Nephron (organoid): ENCODE measurements at regions not wholly inside any gene's neighbourhood (a gene's known extent, or its start where the extent isn't known, plus 50 kb on each side); places are given as distances from the start of the nearest gene placed in this dataset.

Source experiments
- H3K27ac Mint-ChIP-seq, 3 experiments: 2 replicates each; pipeline ENCODE4 v1.8.0; 2020; ENCODE audit warnings: mixed read lengths in 3 of 3, mild to moderate bottlenecking in 2 of 3, moderate library complexity in 1 of 3
- H3K27me3 Mint-ChIP-seq: 2 replicates; pipeline ENCODE4 v1.8.0; 2021; ENCODE audit warnings: low read depth, mild to moderate bottlenecking, moderate library complexity, mixed read lengths
- H3K36me3 Mint-ChIP-seq: 2 replicates; pipeline ENCODE4 v1.8.0; 2020; ENCODE audit warnings: low read depth, mixed read lengths
- H3K4me1 Mint-ChIP-seq: 2 replicates; pipeline ENCODE4 v1.8.0; 2020; ENCODE audit warnings: mixed read lengths
- H3K4me3 Mint-ChIP-seq, 3 experiments: 2 replicates each; pipeline ENCODE4 v1.8.0; 2020; ENCODE audit warnings: mild to moderate bottlenecking in 3 of 3, mixed read lengths in 3 of 3, moderate library complexity in 2 of 3
- H3K9me3 Mint-ChIP-seq: 2 replicates; pipeline ENCODE4 v1.8.0; 2020; ENCODE audit warnings: mixed read lengths
- CTCF ChIP-seq, 3 experiments: fragments of 200-600 bp; sonication (generic); IDR thresholded peaks; one replicate each; pipeline ENCODE4 v1.5.0; 2021; ENCODE audit warnings: antibody characterized with exemption in 3 of 3; ENCODE audit not compliant: unreplicated experiment in 3 of 3

DNA sequence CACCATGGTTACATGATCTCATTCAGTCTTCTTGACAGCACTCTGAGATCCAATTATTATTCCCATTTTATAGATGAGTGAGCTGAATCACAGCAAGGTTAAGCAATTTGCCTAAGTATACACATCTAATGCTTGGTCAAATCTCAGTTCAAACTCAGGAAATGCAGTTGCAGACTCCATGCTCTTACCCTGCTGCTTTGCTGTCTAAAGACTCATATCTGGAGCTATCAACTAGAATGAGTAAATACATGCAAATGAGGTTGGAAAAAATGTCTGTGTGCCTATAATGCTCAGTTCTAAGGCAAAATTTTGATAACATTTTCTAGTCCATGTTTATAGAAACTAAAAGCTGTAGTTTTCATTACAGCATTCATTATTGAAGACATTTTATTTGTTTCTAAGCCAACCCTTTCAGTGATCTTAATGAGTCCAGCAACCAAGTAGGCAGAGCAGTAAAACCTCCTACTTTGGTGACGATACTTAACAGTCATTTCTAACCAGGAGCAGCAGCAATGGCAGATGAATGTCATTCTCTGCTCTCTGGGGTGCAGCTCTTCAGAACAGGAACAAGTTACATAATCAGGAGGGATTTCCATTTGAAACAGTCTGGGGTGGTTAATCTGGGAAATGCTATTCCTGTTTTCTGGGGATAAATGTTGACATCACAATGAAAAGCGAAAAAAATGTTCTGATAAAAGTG lies 396.8 kb upstream of the UBE2E3 start:
- no peak for TF ChIP-seq CTCF (IDR thresholded peaks at IDR 0.05; ENCODE audit: unreplicated experiment in 3 of 3)
- H3K27ac Mint-ChIP-seq, result no peak overlapping the region
- peaks cover 10% of the 10 kb centered on the region for H3K9me3 Mint-ChIP-seq
- H3K36me3 Mint-ChIP-seq, result no peaks in the 10 kb centered on the region
- H3K4me1 Mint-ChIP-seq, result no peaks in the 10 kb centered on the region
- peaks cover 5% of the 10 kb centered on the region for H3K27me3 Mint-ChIP-seq
- H3K4me3 Mint-ChIP-seq, result no peak overlapping the region

GRCh38 chr2:180579388-180579787 lies 401.0 kb upstream of the UBE2E3 start:
- Mint-ChIP-seq H3K4me3 (no peak overlapping the region), H3K27ac (no peak overlapping the region), H3K4me1 (no peaks in the 10 kb centered on the region), H3K27me3 (no peaks in the 10 kb centered on the region), H3K9me3 (peaks cover 2% of the 10 kb centered on the region), H3K36me3 (no peaks in the 10 kb centered on the region)
- TF ChIP-seq CTCF (IDR thresholded peaks at IDR 0.05; ENCODE audit: unreplicated experiment in 3 of 3), result no peak

DNA sequence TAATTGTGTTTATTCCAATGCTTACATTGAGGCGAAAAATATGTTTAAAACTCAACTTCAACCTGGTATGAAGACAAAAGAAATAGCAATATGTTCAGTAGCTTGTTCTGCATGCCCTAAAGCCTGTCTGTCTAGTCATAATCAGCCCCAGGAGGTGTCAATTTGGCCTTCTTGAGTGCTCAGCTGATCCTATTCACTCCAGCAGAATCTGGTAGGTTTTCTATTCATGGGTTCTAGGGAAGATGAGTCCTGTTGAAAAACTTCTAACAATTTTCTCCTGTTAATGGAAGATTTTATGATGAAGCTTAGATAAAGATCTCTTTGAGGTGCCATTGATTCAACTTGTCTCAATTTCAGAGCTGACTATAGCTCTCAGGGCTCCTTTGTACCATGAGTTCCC lies 402.0 kb upstream of the UBE2E3 start:
- no peaks in the 10 kb centered on the region for H3K9me3 Mint-ChIP-seq
- H3K27ac Mint-ChIP-seq, result no peak overlapping the region
- H3K4me1 Mint-ChIP-seq, result no peaks in the 10 kb centered on the region
- no peaks in the 10 kb centered on the region for H3K36me3 Mint-ChIP-seq
- H3K4me3 Mint-ChIP-seq, result no peak overlapping the region
- TF ChIP-seq CTCF (IDR thresholded peaks at IDR 0.05; ENCODE audit: unreplicated experiment in 3 of 3), result no peak
- no peaks in the 10 kb centered on the region for H3K27me3 Mint-ChIP-seq

DNA sequence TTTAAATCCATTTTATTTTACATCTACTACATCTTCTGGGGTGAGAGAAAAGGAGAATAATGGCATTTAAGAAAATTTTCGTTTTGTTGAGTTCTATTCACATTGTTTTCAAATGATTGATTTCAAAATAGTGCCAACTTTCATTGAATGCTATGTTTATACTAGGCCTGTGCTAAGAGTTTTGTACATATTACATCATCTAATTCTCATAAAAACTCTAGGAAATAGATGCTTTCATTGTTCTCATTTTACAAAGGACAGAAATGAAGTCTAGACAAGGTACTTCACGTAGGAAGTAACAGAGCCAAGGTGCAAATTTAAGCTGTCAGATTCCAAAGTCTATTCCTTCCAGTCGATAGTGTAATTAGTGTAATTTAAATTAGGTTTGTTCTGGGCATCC lies 402.8 kb upstream of the UBE2E3 start:
- Mint-ChIP-seq H3K27me3 (no peaks in the 10 kb centered on the region), H3K36me3 (no peaks in the 10 kb centered on the region), H3K4me3 (no peak overlapping the region), H3K27ac (no peak overlapping the region), H3K4me1 (no peaks in the 10 kb centered on the region), H3K9me3 (no peaks in the 10 kb centered on the region)
- no peak for TF ChIP-seq CTCF (IDR thresholded peaks at IDR 0.05; ENCODE audit: unreplicated experiment in 3 of 3)

GRCh38 chr2:180573951-180574350 lies 406.5 kb upstream of the UBE2E3 start:
- no peaks in the 10 kb centered on the region for H3K9me3 Mint-ChIP-seq
- H3K27ac Mint-ChIP-seq, result no peak overlapping the region
- no peak overlapping the region for H3K4me3 Mint-ChIP-seq
- no peaks in the 10 kb centered on the region for H3K36me3 Mint-ChIP-seq
- no peaks in the 10 kb centered on the region for H3K4me1 Mint-ChIP-seq
- H3K27me3 Mint-ChIP-seq, result no peaks in the 10 kb centered on the region
- no peak for TF ChIP-seq CTCF (IDR thresholded peaks at IDR 0.05; ENCODE audit: unreplicated experiment in 3 of 3)

- Mint-ChIP-seq H3K27me3 (no peaks in the 10 kb centered on the region), H3K9me3 (no peaks in the 10 kb centered on the region), H3K4me3 (no peak overlapping the region), H3K36me3 (no peaks in the 10 kb centered on the region), H3K4me1 (no peaks in the 10 kb centered on the region), H3K27ac (no peak overlapping the region)
- no peak for TF ChIP-seq CTCF (IDR thresholded peaks at IDR 0.05; ENCODE audit: unreplicated experiment in 3 of 3)
Observed at GRCh38 chr2:180572346-180572745, 408.1 kb upstream of the UBE2E3 start.
